Suppressor macrophage treated with lipopolysaccharide for 1 hour (primary cell): ENCODE measurements at regions not wholly inside any gene's neighbourhood (a gene's known extent, or its start where the extent isn't known, plus 50 kb on each side); places are given as distances from the start of the nearest gene placed in this dataset.

Experiments used
- DNase-seq, 3 donors: peaks; one replicate each; pipeline ENCODE4 v3.0.0-alpha.2; 2020 to 2022

DNA sequence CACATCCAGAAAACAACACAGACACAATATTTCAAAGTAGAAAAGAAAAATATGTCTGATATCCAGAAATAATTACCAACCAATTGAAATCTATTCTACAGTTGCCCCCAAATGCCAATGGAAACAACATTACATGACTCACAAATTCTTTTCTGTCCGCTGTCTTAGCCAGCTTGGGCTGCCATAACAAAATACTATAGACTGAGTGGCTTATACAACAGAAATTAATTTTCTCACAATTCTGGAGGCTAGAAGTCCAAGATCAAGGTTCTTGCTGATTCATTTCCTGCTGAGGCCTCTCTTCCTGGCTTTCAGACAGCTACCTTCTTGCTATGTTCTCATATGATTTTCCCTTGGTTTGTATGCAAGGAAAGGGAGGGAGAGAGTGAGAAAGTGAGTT lies 698.1 kb downstream of the DHX35 start:
- DNase-seq = no peak

DNA sequence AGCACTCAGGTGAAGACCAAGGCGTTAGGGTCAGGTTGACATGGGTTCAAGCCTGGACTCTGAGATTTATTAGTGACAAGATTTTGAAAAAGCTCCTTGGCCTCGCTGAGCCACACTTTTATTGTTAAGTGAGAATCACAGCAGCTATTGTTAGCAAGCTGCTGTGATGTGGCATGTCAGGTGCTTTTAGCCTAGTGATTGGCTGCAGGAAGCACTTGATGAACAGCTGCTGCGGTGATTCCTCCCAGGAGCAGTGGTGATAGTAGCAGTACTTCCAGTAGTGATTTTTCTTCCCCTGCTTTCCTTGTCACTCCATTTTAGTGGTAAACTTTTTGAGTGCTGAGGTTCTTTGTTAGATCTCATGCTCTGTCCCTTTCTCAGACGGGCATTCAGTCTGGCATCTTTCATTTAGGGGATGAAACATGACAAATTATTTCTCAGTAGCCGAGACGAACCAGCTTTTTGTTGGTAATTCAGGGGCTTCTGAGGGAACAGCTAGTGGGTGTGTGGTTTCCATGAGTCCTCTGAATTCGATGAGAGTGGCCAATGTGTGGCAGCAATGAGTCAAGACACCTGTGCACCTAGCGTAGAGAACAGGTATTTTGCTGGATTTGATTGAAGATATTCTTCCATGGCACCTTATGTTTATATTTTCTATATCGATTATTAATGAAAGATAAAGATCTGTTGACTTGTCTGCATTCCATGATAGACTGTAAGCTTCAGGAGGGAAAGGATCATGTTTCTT lies 696.7 kb downstream of the DHX35 start:
- DNase-seq = no peak

DNA sequence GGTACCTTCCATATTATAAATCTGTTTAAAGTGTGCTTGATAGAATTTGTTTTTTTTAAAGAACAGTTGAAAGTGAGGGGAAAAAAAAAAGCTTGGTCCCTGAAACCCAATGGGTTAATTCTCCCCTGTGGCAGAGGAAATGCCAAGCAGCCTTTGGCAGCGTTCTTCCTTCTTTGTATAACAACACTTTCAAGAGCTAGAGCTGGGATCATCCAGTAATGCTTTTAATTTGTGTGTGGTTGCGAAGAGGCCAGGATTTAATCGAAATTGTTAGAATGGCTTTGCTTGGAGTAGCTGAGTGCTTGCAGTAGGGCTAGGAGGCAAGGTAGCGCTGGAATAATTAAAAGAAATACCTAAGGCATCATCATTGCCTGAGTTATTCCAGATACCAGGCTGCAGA lies 692.0 kb downstream of the DHX35 start:
- DNase-seq = no peak

DNA sequence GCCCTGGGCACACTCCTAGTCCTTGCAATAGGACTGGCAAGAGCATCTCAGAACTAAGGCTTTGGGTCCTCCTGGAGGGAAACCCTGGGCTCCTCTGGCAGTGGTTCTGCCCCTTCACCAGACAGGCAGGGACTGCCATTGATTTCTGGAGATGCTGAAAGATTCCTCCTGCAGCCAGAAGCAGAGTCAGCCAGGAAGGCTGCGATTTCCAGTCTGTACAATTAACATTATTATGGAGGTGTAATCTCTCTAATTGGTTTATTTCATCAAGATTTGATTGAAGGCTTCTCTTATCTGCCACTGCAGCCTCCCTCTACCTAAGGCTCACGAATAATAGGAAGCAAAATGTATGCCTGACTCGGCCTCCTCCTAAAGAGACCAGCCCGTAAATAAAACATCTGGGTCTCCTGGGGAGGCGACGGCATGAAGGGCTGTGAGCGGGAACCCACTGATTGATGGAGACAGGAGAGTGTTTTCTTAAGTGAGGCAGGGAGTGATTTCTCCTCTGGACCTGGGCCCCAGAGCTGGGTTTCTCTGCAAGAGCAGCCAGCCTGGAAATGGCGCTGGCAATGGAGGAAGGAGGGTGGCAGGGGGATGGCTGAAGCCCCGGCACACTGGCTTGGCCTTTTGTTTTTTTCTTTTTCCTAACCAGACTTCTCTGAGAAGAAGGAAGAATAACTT lies 689.6 kb downstream of the DHX35 start:
- no peak for DNase-seq

DNA sequence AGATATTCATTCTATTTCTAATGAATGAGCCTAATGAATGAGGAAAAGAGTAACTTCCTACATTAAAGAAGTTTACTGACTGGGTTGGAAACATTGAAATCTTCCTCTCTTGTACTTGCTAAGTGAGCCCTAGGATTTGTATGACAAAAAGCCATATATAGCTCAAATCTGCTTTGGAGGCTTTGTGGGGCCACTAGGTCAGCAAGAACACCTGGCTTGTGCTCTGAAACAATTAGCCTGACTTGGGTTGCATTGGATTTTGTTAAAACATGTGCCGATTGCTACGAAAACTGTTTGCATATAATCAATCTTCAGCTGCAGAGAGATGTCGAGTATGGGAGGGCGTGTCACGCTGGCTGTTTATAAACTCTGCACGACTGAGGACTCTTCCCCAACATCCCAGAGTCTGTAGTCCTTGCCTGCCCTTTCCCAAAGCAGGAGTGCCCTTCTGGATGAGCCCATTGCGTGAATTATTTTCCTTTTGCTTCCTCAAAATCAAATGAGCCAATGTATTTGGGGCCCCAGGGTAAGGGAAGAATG lies 684.8 kb downstream of the DHX35 start:
- no peak for DNase-seq

DNA sequence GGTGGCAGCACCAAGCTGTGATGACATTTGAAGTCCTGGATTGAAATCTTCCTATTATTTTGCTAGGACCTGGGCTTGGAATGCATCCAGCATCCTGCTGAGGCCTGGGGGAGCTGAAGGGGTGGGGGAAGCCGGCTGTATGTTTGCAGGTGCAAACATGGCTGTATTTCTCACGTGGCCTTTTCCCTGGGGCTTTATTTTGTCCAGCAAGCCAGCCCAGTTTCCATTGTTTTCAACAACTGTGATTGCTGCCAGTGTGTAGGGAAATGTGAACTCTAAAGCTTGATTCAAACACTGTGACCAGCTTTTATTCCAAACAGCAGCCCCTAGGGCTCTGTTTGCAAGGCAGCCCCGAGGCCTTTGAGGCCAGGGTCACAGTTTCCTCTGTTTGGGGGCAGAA lies 683.0 kb downstream of the DHX35 start:
- no peak for DNase-seq

DNA sequence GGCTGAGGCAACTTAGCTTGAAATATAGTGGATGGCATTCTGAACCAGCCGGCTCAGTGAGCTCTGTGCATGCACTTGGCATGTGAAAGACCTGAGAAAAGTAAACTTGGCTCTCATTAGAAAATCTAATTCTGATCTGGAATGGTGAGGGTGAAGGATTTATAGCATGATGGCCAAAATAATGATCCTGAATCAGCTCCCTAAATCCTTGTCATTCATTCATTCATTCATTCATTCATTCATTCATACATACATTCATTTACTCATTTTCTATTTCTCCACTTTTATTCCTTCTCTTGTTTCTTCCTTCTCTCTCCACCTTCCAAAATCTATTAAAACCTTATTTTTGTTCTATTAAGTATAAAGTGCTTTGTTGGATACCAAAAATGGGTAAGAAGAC lies 681.1 kb downstream of the DHX35 start:
- DNase-seq = no peak

DNA sequence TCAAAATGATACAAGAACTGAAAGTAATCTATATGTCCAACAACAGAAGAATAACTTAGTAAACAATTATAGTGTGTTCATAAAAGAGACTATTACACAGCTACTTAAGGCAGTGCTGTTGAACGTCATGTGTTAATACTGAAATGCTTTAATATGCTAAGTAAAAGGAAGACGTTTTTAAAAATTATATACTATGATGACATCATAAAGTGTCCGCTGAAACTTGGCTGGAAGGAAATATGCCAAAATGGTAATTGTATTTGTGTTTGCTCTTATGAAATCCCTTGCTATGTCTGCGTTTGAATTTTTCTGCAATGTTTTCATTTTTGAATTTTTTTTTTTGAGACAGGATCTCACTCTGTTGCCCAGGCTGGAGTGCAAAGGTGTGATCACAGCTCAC lies 679.3 kb downstream of the DHX35 start:
- no peak for DNase-seq

DNA sequence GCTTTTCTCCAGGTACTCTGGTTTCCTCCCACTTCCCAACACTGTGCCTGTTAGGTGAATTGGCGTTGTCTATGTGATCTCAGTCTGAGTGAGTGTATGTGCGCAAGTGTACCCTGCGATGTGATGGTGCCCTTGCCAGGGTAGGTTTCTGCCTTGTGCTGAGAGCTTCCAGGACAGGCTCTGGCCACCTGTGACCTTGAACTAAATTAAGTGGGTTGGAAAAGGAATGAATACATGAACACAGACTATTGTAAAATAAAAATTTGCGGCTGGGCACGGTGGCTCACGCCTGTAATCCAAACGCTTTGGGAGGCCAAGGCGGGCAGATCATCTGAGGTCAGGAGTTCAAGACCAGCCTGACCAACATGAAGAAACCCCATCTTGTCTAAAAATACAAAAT lies 678.0 kb downstream of the DHX35 start:
- DNase-seq = no peak

DNA sequence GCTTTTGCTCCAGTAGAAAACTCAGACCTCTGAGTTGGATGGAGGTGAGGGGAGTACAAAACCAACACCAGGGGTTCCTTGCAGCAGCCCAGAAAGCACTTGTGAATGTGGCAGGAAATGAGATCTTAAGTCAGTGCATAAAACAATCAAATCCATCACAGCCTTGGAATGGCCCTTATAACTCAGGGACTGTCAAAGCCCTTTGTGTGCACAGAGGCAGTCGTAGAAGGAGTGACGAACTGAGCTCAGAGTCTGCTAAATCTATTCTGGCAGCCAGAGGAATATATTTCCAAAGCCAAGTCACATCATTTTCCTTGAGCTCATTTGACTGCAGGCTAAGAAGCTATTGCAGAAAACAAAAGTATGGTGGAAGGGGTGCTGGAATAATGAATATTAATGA lies 676.6 kb downstream of the DHX35 start:
- DNase-seq = no peak

DNA sequence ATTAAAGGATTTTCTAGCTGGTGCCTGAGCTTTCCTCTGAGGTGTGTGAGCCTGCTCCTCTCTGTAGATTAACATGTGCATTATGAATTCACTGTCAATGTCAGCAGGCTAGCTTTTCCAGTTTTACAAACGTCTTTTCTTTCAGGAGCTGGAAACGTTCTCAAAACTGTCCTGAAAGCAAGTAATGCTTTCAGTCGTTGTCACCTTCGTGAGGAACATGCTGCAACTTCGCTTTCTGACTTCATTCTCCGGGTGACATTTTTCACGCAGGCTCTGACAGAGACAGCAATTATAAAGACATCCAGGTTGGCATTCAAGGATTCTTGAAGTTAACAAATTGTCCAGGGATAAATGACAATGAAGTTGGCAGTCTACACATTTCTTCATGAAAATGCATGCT lies 671.5 kb downstream of the DHX35 start:
- no peak for DNase-seq

DNA sequence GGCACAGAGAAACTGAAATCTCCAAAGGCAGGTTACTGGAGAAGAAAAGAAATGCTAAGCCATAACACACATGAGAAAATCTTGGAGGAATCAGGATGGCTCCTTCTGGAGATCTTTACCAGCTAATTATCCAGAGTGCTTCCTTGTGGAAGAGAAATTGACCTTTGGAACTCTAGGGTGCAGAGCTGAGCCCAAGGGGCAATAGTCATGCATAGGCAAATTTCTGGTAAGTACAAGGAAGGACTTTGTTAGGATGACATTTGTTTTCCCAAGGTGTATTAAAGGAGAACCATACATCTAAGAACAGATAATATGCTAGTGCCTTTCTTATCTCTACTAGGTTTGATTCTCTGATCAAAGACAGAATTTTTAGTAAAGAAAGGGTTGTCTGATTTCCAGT lies 670.6 kb downstream of the DHX35 start:
- DNase-seq = no peak

DNA sequence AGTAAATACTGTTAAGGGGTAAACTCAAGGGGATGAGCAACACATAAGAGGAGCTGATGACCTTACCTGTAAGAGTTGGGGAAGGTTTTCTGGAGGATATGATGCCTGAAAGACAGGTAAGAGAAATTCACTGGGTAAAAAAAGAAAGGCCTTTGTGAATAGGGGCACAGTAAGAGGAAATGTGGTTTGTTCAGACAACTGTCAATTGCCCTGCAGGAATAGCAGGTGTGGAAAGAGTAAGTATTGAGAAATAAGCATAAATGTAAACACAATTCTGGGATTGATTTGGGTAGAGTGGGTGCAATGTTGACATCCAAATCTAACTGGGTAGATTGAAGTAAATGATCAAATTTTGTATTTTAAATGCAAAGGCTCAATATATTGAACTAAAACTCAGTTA lies 670.0 kb downstream of the DHX35 start:
- DNase-seq = no peak

DNA sequence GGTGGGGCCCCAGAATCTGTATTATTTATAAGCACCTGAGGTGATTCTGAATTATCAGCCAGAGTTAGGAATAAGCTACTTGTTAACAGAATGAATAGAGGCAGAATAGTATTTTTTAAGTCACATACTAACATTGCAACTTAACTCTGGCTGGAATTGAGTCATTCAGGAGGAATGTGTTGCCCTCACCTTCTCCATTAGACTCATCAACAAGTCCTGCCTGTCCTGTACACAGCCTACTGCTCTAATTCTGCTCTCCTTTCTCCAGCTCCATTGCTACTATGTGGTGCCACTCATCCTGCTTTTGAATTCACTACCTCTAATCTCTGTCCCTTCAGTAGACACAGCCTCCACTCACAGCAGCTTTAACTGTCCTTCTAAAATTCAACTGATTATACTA lies 669.4 kb downstream of the DHX35 start:
- DNase-seq = no peak

DNA sequence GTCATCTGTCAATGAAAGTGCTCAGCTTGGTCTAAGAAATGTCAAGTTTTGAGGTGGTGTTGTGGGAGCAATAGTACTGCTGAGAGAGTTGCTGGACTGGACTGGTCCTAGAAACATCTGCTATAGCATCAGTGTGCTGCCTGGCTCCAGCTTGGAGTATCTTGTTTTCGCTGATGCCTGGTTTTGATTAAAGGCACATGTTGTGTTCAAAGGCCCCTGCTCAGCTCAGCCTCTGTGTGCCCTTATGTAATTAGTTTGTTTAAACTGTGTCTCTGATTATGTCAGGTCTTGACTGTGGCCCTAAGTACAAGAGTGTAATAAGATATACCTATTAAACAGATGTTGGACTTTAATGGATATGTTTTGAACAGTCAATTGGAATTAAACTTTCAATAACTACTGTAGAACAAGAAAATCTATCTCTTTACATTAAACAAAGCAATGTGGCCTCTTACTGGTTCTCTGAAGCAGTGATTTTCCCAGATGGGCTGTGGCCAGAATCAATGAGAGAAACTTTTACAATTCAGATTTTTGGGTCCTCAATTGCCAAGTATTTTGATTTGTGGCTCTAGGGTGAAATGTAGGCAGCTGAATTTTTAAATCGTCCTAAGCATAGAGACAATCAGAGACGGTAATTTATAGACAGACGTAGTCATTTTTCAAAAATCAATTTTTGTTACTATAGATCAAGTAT lies 668.2 kb downstream of the DHX35 start:
- DNase-seq = no peak

DNA sequence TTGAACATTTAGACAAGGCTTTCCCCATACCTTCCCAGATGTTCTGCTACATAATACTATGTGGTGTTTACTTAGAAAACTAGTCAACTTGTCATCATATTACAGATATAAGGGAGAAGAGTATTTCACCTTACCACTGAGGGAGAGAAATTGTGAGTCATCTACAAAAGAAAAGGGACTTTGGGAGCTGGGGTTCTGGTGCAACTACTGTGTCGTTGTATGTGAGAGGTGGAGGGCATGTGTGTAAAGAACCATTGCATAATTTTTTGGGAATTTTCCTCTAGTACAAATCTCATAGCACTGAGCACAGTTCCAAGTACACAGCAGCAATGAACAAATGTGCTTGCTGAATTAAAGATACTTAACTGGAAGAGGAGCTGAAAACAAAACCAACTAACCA lies 665.6 kb downstream of the DHX35 start:
- DNase-seq = no peak

DNA sequence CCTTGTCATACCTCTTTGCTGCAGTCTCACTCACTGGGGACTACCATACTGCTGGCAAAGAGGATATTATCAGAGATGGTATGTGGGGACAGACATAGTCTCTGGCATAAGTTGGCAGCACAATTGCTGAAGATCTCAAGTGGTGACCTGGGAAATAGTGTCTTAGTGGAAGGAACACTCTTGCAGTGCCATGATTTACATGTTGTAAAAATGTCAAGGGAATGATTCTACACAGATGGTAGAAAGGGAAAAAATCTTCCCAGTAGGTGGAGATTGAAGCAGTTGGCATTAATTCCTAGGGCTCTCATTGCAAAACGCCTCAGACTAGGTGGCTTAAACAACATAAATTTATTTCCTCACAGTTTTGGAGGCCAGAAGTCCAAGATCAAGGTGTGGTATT lies 662.2 kb downstream of the DHX35 start:
- no peak for DNase-seq

DNA sequence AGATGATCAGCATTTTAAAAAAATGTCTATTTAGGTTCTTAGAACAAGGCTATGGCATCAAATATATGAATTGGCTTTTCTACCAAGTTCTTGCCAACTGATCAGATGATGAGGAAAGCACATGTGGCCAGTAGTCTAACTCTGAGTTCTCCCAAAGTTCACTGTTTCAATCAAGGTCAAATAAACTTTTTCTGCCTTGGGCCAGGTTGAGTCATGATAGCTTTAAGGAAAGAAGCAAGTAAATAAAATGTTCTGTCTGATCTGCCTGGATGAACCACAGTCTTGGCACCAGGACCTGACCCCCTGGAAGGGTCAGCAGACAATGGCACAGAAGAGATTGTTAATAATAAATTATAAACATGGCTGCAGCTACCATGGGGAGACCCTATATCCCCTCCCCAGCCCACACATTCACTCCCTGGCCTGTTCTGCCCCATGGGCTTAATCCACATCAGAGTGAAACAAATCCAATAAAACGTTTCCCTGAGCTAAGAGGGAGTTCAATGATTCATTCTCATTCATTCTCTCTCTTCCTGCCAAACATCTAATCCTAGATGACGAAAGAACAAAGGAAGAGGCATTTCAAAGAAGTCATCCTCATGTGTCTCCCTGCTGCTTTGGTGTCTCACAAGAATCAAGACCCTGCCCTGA lies 661.6 kb downstream of the DHX35 start:
- no peak for DNase-seq

DNA sequence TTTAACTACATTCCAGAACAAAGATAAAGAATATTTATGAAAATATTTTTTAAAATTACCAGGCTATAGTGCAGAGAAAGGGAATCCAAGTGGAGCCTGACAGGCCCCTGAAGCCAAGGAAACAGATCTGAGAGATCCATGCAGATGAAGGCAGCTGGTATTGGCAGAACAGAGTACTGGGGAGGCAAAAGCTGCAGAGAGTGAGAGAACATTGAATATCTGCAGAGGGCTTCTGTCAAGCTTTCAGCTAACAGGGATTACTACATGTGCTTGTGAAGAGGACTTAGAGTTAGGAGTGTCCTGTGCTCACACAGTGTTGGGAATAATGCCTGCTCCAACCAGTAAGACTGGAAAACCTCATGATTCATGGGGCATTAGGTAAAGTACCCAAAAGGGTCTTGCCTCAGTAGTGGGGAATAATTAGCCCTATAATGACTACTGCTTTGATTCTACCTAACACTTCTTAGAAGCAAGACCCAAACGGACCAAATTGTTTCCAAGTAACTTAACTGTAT lies 657.2 kb downstream of the DHX35 start:
- DNase-seq = no peak

DNA sequence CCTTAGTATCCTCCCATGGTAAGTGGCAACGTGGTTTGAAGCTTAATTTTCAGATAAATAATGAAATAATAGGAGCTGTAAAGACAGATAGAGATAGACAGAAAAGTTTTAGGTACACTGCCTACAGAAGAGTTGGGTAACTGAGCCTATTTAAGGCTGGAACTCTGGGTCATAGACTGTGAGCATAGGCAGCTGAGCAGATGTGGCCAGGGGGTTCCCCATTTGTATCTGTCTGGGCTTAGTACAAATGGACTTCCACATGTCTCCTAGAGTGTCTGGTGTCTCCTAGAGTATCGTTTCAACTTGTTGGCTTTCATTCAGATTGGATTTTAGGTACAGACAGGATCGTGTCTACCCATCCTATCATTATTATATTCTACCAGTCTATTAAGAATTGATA lies 649.8 kb downstream of the DHX35 start:
- DNase-seq = no peak

DNA sequence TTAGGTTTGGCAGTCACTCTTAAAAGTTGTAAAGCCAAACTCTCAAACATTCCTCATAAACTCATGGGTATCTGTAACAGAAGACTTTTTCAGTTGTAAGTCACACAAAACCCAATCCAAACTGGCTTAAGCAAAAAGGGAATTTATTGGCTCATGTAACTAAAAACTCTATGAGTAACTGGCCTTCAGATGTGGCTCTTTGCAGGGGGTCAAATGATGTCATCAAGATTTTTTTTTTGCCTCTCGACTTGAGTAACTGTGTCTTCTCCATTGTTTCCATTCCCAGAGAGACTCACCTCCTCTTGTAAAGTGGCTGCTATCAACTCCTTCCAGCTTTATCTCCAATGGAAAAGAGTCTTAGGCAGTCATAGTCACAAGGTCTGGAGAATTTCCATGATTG lies 645.0 kb downstream of the DHX35 start:
- DNase-seq = no peak

DNA sequence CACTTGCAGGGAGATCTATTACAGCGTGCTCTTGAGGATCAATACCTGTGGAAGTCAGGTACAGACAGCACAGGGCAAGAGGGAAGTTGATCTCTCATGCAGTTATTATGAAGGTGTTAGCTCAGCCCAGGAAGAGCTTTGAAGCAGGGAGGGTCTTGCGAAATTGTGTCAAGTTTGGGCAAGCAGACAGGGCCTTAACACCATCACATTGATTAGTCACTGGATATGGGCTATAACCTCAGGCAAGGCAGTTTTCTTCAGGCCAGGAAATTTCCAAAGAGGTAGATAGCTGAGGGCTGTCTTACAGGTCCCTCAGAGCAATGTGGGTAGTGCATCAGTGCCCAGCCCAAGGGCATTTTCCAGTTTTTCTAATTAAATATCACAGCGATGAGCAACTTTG lies 643.8 kb downstream of the DHX35 start:
- no peak for DNase-seq

DNA sequence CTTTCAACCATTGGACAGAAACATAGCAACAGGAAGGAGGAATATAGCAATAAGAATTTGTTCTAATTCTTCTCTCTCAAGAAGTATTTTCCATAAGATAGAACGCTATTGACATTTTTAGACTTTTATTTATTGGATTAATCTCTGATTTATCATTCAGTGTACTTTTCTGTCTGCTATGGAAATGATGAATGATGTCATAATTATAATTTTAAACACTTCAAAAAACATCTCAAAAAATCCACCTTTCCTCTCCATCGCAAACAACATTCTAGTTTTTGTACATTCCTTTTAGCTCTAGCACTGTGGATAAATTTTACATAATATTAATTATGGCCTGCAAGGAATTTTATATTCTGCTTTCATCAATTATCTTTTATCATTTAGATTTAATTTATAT lies 643.2 kb downstream of the DHX35 start:
- no peak for DNase-seq
